Esophagus muscularis mucosa (tissue), 4 donors: ENCODE measurements at regions not wholly inside any gene's neighbourhood (a gene's known extent, or its start where the extent isn't known, plus 50 kb on each side); places are given as distances from the start of the nearest gene placed in this dataset.

Experiments used
- DNase-seq: peaks from one replicate; pipeline ENCODE4 v3.0.0-alpha.2; 2017; ENCODE audit errors: extremely low spot score
- H3K27ac ChIP-seq, 4 donors: fragments of 200-600 bp; sonication (generic); replicated peaks in 1 of 4; 1 replicate in 3 of 4; 2 replicates in 1 of 4; pipeline ENCODE4 v1.5.1; 2016 to 2019; ENCODE audit warnings: mild to moderate bottlenecking in 1 of 4
- H3K27me3 ChIP-seq, 4 donors: fragments of 200-600 bp; sonication (generic); one replicate each; pipeline versions ENCODE4 v1.5.1 to v1.6.0; 2016 to 2019
- H3K36me3 ChIP-seq, 4 donors: fragments of 200-600 bp; sonication (generic); one replicate each; pipeline ENCODE4 v1.5.1; 2016 to 2019
- H3K4me1 ChIP-seq, 4 donors: fragments of 200-600 bp; sonication (generic); one replicate each; pipeline ENCODE4 v1.5.1; 2016 to 2019
- H3K4me3 ChIP-seq, 4 donors: fragments of 200-600 bp; sonication (generic); 1 replicate in 2 of 4; 2 replicates in 2 of 4; pipeline ENCODE4 v1.5.1; 2016 to 2019; ENCODE audit warnings: mild to moderate bottlenecking in 4 of 4, moderate library complexity in 1 of 4
- H3K9me3 ChIP-seq, 4 donors: fragments of 200-600 bp; sonication (generic); 1 replicate in 3 of 4; 2 replicates in 1 of 4; pipeline ENCODE4 v1.5.1; 2016 to 2019
- EP300 ChIP-seq: sonication (generic); formaldehyde crosslinking; IDR thresholded peaks from one replicate; pipeline ENCODE4 v1.6.1; 2017; ENCODE audit warnings: antibody characterized with exemption
- POLR2A ChIP-seq: fragments of 450-650 bp; IDR thresholded peaks from one replicate; pipeline ENCODE4 v1.6.1; 2017; ENCODE audit warnings: antibody characterized with exemption, moderate library complexity, mild to moderate bottlenecking, low read depth
- POLR2AphosphoS5 ChIP-seq, 2 donors: sonication (generic); formaldehyde crosslinking; IDR thresholded peaks; one replicate each; pipeline ENCODE4 v1.6.1; 2017; ENCODE audit warnings: antibody characterized with exemption in 2 of 2
- WGBS: methylation state at CpG from one replicate; pipeline ENCODE4 v1.1.5; 2018; 5-methylcytosine and 5-hydroxymethylcytosine counted together
- intact Hi-C: fragments of 100-400 bp; cut with DNase I; formaldehyde crosslinking; loops from one replicate; pipeline ENCODE4 v1.15.1; 2023
- TF ChIP-seq, protein P1 (sequence below), 3 experiments: fragments of 200-600 bp in 2 of 3; fragments of 450-650 bp in 1 of 3; sonication (generic) in 2 of 3; IDR thresholded peaks; one replicate each; pipeline ENCODE4 v1.5.1; 2017 to 2019; ENCODE audit warnings: antibody characterized with exemption in 3 of 3, mild to moderate bottlenecking in 2 of 3, moderate library complexity in 1 of 3

DNA sequence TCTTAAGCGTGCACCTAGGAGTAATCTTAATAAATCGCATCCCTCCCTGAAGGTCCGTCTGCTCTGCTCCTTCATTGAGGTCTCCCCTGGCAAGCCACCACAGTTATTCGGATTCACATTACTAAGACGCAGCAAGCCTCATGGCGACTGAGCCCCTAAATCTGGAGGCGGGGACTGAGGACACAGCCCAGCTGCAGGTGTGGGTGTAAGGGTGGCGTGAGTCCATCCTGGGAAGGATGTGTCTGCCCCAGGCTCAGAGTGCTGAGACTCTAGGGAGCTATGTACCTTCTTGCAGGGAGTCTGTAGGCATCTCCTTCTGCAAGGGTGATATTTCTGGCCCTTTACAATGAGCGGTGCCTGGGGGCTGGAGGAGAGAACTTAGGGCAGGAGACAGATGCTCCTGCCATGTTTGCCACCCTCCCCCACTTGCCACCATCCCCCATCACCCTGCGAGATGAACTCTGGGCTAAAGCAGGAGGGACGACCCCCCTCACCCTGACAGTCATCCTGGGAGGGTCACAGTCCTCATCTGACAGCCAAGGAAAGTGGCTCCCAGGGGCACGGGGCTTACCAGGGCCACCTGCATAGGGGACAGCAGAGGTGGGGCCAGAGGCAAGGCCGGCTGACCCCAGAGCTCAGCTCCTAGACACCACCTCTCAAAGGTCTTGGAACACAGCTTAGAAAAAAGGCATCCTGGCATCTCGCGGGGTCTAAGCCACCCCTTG lies 76.4 kb upstream of the FCN1 start:
- Histone ChIP-seq H3K27me3 (peaks cover 0 to 19% (median 0%) of the 10 kb centered on the region in 4 donors), H3K9me3 (peaks cover 0 to 5% (median 0%) of the 10 kb centered on the region in 4 donors), H3K4me3 (no peak overlapping the region), H3K36me3 (no peaks in the 10 kb centered on the region), H3K4me1 (no peaks in the 10 kb centered on the region), H3K27ac (no peak overlapping the region)
- no peak for DNase-seq
- TF ChIP-seq, protein P1, sequence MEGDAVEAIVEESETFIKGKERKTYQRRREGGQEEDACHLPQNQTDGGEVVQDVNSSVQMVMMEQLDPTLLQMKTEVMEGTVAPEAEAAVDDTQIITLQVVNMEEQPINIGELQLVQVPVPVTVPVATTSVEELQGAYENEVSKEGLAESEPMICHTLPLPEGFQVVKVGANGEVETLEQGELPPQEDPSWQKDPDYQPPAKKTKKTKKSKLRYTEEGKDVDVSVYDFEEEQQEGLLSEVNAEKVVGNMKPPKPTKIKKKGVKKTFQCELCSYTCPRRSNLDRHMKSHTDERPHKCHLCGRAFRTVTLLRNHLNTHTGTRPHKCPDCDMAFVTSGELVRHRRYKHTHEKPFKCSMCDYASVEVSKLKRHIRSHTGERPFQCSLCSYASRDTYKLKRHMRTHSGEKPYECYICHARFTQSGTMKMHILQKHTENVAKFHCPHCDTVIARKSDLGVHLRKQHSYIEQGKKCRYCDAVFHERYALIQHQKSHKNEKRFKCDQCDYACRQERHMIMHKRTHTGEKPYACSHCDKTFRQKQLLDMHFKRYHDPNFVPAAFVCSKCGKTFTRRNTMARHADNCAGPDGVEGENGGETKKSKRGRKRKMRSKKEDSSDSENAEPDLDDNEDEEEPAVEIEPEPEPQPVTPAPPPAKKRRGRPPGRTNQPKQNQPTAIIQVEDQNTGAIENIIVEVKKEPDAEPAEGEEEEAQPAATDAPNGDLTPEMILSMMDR (IDR thresholded peaks at IDR 0.05) = no peak
- WGBS = 81% methylated on average over 14 of the region's 15 CpGs
- intact Hi-C loops = no loop called here

DNA sequence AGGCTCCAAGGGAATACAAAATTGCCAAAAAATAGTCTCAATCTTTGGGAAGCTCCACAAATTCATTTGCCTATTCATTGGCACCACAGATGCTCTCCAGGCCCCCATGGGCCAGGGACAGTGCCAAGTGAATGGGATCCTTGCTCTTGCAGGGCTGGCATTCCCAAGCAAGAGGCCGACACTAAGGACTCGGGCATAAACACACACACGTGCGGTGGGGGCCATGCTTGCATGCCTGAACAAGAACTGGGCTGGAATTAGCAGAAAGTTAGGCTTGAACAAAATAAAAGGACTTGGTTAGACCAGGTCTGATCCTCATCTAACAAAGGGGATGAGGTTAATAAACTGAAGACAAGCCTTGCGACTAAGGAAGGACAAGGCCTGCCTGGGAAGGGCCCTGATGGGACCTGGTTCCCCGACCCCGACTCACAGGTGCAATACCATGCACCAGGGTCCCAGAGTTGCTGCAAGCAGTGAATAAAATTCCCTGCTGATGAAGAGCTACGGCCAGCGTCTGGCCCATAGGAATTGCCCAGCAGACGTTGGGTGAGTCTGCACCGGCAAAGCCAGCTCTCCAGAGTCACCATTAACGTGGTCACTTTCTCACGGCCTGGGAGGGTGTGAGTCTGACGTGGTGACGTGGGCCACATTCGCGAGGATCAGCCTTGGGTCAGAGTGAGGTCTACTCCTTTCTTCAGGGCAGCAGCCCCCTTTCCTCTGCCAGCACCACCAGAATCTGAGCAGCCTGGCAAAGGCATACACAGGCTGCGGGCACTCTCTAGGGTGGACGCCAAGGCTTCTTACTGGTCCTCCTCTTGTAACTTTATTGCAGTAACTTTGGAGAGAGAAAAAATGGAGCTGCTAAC lies 77.4 kb upstream of the FCN1 start:
- WGBS = 89% methylated on average over 19 of the region's 19 CpGs
- Histone ChIP-seq H3K4me3 (no peak overlapping the region), H3K4me1 (no peaks in the 10 kb centered on the region), H3K27me3 (peaks cover 0 to 19% (median 0%) of the 10 kb centered on the region in 4 donors), H3K9me3 (peaks cover 0 to 10% (median 0%) of the 10 kb centered on the region in 4 donors), H3K27ac (no peak overlapping the region), H3K36me3 (no peaks in the 10 kb centered on the region)
- TF ChIP-seq POLR2A = no peak
- no peak for TF ChIP-seq EP300
- no peak for TF ChIP-seq POLR2AphosphoS5 (IDR thresholded peaks at IDR 0.05)
- TF ChIP-seq, protein P1 (IDR thresholded peaks at IDR 0.05) = no peak
- no peak for DNase-seq
- intact Hi-C loops = no loop called here

GRCh38 chr9:134995792-134996120 lies 78.0 kb upstream of the FCN1 start:
- H3K9me3 ChIP-seq = peaks cover 0 to 13% (median 0%) of the 10 kb centered on the region in 4 donors
- peaks cover 0 to 22% (median 0%) of the 10 kb centered on the region in 4 donors for H3K27me3 ChIP-seq
- no peak overlapping the region for H3K27ac ChIP-seq
- WGBS = 80% methylated on average over 10 of the region's 10 CpGs
- H3K36me3 ChIP-seq = no peaks in the 10 kb centered on the region
- no peak overlapping the region for H3K4me3 ChIP-seq
- H3K4me1 ChIP-seq = no peaks in the 10 kb centered on the region
- TF ChIP-seq POLR2AphosphoS5 (IDR thresholded peaks at IDR 0.05) (no peak), EP300 (no peak), POLR2A (no peak)
- TF ChIP-seq, protein P1 (IDR thresholded peaks at IDR 0.05) = no peak
- intact Hi-C loops = no loop called here
- no peak for DNase-seq

DNA sequence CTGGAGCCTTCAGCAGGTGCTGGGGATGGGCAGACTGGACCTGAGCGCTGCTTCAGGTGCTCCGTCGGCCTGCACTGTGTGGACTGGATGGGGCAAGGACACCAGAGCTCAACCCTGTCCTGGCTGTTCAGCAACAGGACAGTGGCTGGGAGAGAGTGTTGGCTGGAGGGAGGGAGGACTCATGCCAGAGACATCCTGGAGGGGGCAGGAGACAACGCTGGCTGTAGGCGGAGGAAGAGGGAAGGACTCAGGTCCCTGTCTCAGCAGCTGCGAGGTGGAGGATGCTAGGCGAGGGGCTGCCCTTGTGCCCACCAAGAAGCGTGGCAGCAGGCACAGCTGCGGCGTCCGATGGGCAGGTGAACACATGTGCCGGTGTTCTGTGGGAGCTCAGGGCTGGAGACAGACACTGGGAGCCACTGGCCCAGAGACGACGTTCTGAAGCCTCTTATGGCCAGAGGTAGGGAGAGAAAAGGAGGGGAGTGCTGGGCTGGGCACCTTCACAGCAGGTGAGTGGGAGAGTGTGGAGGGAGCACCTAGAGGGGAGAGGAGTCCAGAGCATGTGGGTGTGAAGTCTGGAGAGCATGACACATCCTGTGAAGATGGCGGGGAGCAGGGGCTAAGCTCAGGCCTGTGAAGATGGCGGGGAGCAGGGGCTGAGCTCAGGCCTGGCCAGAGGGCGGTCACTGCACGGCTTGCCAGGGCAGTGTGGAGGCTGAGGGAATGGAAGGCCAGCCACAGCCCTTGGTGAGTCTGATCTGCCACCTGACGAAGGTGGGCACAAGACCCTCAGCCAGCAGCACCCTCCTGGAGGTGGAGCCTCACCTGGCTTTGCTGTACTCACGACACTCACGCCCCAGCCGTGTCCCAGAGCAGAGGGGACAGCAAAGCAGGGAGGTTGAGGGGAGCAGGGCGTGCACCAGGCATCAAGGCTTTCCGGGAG lies 79.1 kb upstream of the FCN1 start:
- TF ChIP-seq EP300 (no peak), POLR2A (no peak), POLR2AphosphoS5 (IDR thresholded peaks at IDR 0.05) (no peak)
- TF ChIP-seq, protein P1 (IDR thresholded peaks at IDR 0.05) = no peak
- H3K36me3 ChIP-seq = no peaks in the 10 kb centered on the region
- DNase-seq = no peak
- H3K4me3 ChIP-seq = no peak overlapping the region
- intact Hi-C loops = no loop called here
- 90% methylated on average over 20 of the region's 24 CpGs for WGBS
- H3K4me1 ChIP-seq = no peaks in the 10 kb centered on the region
- H3K27me3 ChIP-seq = peaks cover 0 to 28% (median 0%) of the 10 kb centered on the region in 4 donors
- peaks cover 0 to 13% (median 0%) of the 10 kb centered on the region in 4 donors for H3K9me3 ChIP-seq
- H3K27ac ChIP-seq = no peak overlapping the region
